NOMO-1 (cell line): ENCODE measurements at regions not wholly inside any gene's neighbourhood (a gene's known extent, or its start where the extent isn't known, plus 50 kb on each side); places are given as distances from the start of the nearest gene placed in this dataset.
"Not testable (repeated sequence)": the region's sequence is repeated elsewhere in the genome, so short reads cannot be mapped to it uniquely, and the experiment has no call there.

Source experiments
- DNase-seq, 2 experiments: peaks; one replicate each; lab custom pipeline; 2025; ENCODE audit not compliant: unreplicated experiment in 2 of 2; lab: John Stamatoyannopoulos, UW

DNA sequence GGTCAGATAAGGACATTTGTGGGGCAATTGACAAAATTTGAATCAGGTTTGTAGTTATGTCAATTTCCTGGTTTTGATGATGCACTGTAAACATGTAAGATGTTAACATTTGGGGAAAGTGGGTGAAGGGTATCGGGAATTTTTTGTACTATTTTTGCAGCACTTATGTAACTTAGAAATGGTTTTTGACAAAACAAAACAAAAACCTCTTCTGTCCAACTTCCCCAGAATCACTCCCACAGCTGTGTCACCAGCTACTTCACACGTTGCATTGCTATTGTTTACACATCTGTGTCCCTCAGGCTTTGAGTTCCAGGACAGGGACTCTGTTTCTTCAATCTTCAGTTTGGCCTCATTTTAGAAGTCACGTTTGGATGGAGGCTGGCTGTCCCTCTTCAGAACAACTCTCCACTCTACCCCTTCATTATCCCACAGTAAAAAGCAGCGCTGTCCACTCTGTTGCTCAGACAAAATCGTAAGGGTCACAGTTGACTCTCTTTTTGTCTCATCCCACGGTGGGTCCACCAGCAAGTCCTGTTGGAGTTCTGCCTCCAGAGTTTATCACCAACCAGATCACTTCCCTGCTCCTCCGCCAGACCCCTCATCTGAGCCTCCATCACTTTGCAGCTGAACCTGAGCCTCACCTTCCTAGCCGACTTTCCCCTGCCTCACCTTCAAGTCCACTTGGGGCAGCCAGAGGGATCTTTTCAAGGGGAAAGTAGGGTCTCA lies 63.2 kb downstream of the NENF start:
- no peak for DNase-seq

DNA sequence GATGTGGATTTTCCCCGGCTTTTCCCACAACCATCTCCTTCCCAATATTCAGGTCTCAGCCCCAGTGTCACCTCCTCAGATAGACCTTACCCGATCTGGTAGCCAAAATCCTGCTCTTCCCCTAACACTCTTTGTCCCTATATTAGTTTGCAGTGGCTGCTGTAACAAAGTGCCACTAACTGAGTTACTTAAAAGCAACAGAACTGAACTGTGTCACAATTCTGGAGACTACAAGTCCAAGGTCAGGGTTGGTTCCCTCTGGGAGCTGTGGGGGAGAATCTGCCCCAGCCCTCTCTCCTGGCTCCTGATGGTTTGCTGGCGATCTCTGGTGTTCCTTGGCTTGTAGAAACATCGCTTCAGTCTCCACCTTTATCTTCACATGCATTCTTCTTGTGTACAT lies 64.0 kb downstream of the NENF start:
- DNase-seq: no peak

DNA sequence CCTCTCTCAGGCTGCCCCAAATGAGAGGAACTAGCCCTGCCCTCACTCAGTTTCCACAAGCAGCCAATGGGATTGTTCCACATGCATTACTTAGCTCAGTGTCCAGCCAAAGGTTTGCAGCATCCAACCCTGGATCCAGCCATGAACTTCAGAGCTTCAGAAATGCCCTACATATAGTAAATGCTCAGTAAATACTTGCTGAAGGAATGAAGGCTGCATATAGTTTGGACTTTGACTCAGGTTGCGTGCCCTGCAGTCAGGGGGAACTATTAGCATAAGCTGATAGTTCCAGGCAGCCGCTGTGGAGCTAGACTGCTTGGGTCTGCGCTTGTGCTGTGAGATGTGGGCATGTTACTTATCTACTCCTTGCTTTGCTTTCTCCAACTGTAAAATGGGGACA lies 64.8 kb downstream of the NENF start:
- no peak for DNase-seq

DNA sequence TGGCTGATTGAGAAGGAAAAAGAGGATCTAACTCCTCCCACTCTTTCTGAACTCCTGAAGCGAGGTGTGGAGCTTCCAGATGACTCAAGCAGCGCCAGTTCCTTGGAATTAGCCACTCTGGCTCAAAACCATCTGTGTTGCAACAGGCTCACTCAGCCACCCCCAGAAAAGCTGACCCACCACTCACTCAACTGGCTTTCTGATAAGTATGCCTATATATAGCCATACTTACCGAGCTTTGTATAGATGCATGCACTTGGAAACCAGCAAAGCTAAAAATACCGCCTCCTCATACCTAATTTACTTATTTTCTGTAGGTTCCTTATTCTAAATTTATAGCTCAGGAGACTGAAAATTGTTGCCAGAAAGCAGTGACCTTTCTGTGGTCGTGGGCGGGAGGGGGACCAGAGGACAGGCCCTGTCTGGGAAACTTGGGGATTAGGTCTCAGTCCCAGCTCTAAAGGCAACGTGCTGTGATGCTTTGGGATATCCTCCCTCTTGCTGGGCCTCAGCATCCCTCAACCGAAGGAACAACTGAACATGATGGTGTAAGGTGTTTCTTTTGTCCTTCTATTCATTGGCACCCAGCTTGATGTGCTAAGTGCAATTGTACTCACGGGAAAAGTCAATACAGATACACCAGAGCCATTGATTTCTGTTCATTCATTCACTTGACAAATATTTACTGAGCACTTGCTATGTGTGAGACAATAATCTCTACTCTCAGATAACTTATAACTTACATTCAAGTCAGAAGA lies 65.7 kb downstream of the NENF start:
- peak; percentile 7 to 37 for DNase-seq

DNA sequence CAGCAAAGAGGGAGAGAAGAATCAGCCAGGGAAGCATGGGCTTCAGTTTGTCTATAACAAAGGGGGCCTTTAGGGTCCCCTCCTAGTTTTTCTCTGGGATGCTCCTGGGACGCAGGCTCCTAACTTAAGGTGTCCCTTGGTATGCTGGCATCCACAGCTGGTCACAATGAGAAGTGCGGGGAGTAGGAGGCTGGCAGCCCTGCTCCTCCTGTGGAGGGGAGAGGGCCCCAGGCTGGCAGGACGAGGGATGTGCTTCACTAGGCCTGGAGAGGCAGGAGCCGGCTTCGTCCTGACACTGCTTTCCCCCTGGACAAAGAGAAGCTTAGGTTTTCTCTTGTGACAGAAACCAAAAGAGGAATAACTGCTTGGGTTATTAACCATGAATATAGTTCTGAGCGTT lies 67.6 kb downstream of the NENF start:
- DNase-seq: no peak

DNA sequence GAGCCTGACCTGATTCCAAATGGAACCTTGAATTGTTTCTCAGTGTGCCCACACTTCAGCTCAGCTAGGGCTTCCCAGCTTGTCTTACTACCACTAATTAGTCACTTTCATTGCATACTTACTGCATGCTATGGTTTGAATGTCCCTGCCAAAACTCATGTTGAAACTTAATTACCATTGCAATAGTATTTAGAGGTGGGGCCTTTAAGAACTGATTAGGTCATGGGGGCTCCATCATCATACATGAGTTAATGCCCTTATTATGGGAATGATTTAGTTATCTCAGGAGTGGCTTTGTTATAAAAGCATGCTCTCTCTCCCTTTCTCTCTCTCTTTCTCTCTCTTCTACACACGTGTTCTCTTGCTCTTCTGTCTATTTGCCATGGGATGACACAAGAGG lies 68.3 kb downstream of the NENF start:
- no peak for DNase-seq

DNA sequence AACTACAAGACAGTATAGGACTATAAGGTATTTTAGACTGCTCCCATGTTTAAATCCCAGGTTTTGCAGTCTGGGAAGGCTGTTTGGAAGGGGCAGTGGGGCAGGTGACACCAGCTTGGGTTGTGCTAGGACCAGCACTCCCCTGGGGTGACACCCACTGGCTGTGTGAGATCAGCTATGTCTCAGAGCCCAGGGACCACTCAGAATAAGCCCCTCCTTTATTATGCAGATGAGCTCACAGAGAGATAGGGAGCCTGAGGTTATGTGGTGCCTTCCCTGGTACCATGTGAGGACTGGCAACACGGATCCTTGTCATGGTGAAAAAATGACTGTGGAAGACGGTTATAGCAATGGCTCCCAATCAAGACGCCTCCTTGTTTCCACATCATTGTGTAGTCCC lies 71.0 kb downstream of the NENF start:
- DNase-seq: no peak

DNA sequence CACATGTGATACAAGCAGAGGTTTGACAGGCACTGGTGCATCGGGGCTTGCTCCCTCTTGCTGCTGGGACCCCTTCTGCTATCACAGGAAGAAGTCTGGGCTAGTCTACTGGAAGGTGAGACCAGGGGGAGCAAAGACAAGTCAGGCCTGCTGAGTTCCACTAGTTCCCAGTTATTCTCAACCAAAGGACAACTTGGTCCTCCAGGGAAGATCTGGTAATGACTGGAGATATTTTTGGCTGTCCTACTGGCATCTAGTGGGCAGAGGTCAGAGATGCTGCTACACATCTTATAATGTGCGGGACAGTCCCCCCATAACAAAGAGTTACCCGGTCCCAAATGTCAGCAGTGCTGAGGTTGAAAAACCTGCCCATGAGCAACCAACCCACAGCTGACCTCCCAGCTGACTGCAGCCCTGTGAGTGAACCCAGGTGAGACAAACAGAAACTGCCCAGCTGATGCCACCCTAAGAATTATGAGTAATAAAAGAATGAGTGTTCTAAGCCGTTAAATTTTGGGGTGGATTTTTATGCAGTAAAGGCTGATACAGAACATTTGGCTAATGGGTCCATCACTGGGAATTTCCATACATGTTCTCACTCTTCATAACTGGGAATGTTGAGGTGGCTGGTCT lies 71.6 kb downstream of the NENF start:
- no peak for DNase-seq

DNA sequence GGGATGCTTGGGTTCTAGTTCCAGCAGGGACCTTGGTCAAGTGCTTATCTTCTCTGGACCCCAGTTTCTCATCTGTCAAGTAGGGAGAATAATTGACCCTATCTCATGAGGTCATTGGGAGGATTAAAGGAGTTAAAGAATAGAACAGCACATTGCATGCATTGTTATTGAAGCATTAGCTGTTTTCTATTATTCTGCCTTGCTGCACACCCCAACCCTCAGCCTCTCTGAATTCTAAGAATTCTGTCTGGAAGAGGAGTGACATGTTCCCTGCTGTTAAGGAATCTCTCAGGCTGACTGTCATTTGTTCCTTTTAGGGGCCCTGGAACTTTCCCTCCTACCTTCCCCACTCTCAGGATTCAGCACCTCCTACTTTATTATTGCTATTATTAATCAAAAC lies 73.9 kb downstream of the NENF start:
- no peak for DNase-seq

DNA sequence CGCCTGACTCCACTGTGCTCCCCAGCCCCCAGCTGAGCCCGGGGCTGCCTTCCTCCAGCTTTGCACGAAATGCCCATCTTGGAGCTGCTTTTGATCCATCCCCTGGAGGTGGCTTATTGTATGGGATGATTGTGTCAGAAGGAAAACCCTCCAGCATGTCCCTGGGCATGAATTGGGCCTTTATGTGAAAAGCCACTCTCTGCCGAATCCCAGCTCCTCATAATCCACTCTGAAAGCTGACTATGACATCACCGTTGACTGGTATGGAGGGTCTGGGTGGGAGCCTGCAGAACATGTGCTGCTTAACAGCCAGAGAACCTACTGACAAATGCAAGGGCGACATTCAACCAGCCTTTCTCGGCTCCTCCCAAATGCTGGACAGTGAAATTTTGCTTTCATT lies 74.6 kb downstream of the NENF start:
- DNase-seq: no peak

DNA sequence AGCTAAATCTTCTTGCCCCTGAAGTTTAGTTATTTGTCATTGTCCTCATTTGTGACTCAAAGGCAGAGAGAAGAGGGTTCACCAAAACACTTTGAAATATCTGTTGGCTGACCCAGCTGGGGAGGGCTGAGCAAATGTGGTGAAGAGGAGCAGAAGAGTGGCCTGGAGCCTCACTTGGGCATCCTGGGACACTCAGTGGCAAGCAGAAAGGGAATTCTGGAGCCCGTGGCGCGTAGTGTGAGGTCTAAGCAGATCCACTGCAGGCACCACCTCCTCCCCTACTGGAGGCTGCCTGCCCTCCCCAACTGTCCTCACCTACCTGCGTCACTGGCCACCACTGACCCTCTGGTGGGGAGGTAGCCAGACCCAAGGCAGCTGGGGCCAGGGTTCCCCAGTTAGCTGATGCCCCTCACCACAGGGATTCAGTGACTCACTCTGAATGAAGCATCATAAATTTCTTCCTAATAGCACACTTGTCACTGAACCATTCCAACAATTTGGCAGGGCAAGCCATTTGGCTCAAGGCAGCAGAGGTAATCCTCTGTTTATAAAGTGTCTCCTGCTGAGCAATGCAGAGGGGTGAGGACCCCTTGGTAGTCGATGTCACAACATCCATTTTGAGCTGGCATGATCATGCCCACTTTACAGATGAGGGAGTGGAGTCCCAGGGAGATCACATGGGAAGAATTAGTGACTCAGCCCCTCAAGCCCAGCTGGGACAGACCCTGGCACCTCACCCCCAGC lies 80.3 kb downstream of the NENF start:
- DNase-seq: no peak

DNA sequence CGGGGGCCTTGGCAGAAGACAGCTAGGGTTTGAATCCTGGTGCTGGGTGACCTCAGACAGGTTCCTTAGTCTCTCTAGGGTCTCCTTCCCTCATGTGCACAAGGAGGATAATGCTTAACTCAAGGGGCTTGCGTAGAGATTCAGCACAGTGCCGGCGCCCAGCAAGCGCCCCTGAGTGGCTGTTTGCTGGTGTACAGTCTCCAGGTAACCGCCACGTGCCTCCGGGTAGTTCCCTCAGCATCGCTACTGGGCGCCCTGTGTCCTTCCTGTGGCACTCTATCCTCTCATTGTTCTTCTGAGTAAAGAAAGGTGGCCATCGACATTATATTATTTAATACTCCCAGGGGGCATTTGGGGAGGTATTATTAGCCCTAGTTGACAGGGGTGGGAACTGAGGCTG lies 80.9 kb downstream of the NENF start:
- no peak for DNase-seq

DNA sequence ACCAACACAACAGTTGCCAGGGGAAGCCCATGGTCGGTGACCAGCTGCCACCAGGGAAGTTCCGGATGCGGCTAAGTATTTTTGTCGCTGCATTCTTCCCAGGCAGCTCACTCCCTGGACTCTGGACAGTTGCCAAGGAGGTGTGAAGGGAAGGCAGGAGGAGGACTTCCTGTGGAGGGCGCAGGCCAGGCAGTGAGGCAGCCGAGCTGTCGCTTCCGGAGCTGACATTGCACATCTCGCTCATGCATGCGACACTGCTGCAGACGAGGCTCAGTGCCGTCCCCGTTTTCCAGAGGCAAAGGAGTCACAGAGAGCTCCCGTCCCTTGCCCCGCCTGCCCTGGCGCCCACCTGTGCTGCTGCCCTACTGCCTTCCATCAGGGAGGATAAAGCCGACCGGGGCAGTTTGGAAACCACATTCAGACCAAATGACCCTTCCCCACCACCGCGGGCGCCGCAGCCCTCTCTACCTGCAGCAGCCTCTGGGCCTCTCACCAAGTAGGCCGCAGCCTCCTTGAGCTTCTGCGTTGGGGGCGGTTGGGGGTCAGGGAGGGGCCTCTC lies 81.4 kb downstream of the NENF start:
- no peak for DNase-seq

DNA sequence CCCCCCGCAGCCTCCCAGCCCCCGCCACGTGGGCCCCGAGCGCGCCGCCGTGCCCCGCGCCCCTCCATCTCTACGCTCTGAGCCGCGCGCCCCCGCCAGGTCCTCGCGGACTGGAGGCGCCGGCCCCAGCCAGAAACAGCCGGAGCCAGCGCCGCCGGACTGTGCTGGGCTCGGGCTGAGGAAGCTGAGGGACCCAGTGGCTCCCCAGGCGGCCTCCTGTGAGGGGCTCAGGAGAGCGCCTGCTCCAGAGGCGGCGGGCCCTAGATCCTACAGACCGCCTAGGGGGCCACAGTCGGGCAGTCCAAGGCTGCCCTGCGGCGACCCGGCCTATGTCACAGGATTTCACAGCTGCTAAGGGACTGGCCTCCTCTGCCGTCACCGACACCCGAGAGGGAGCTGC lies 82.1 kb downstream of the NENF start:
- no peak for DNase-seq

DNA sequence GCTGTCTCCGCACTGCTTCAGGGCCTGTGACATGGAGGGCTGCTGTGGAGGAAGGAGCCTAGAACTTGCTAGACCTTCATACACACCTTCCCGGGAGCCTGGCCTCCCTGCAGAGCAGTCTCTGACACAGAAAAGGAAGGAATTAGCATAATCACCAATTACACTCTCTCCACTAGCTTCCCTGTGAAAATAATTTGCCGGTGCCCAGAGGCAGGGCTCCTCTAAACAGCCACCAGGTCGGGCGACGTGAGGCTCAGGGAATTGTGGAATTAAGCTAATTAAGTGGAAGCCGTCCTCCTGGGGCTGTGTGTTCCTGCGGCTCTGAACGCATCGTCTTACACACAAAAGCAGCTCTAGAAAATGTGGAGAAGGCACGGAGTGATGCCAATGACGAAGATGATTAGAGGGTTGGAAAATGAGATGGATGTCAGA lies 82.6 kb downstream of the NENF start:
- no peak for DNase-seq

DNA sequence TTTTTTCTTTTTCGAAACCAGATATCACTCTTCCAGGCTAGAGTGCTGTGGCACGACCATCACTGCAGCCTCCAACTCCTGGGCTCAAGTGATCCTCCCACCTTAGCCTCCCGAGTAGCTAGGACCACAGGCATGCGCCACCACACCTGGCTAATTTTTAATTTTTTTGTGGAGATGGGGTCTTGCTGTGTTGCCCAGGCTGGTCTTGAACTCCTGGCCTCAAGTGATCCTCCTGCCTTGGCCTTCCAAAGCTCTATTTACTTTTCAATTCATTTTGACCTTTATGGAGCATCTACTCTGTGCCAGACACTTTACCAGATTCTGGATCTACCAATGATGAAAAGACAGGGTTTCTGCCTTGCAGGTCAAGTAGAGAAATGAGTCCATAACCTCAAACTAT lies 83.3 kb downstream of the NENF start:
- DNase-seq: not testable (repeated sequence)

DNA sequence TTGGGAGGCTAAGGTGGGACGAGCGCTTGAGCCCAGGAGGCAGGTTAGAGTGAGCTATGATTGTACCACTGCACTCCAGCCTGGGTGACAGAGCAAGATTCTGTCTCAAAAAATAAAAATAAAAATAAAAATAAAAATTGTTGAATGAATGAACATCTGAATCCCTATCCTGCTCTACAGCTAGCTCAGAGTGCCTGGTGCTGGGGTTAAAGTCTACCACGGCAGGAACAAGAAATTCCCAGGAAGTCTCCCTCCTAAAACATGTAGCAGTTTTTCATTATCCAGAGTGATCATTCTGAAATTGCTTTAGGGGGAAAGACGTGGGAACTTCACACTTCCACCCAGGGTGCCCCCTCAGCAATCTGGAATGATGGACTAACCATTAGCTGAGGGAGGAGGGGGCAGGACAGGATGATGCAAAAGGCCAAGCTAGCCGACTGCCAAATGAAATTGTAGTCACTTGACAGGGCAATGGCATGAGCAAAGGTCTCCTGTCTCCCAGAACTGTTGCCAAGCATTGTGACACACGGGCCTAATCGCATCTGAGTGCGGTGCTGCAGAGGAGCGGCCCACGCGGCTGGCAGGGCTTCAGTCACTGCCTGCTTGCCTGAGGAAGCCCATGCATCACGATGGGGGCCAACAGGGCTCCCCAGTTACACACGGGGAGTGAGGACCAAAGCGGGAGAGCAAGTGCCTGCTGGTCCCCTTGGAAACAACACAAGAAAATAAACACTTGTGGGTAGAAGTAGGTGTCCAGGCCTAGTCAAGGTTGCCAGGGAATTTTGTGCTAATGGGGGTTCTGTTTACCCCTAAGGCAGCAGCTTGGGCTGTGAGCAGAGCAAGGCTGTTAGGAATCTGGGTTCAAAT lies 85.7 kb downstream of the NENF start:
- no peak for DNase-seq

DNA sequence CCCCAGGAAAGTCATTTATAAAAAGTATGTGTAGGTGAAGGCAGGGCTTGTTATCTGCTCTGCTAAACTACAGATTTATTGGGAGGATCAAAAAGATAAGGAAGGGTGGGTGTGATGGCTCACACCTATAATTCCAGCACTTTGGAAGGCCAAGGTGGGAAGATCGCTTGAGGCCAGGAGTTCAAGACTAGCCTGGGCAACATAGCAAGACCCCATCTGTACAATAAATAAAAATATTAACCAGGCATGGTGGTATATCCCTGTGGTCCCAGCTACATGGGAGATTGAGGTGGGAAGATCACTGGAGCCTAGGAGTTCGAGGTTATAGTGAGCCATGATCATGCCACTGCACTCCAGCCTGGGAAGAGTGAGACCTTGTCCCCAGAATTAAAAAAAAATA lies 86.4 kb downstream of the NENF start:
- no peak for DNase-seq

DNA sequence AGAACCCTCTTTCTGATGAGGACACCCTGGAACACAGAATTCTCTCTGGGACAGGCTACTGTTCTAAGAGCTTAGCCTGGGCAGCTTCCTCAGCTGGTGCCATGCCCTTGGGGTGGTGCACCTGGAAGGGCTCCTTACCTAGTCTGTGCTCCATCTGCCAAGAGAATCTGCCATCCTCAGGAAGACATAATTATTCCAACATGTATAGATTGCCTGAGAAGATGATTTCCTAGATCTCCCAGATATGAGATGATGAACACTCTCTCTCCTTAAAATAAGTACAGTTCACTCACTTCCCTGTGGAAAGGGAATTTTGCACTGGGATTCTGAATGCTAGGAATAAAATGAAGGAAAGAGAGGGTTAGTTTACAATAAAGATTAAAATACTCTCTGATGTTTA lies 87.6 kb downstream of the NENF start:
- DNase-seq: no peak

DNA sequence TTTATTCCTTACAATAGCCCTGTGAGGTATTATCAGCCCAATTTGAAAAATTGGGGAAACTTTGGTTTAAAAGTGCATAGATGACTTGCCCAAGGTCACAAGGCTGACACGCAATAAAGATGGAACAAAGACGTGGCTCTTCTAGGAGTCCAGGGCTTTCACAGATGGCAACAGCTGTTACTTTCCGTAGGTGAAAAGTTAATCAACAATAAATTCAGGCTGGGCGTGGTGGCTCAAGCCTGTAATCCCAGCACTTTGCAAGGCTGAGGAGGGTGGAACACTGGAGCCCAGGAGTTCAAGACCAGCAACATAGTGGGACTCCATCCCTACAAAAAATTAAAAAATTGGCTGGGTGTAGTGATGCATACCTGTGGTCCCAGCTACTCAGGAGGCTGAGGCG lies 87.8 kb upstream of the ATF3 start:
- DNase-seq: no peak
